Activated CD4-positive, alpha-beta T cell treated with anti-CD3 and anti-CD28 coated beads, Interleukin-2, amount 50 U/mL, for 16 hours (primary cell): ENCODE measurements at regions not wholly inside any gene's neighbourhood (a gene's known extent, or its start where the extent isn't known, plus 50 kb on each side); places are given as distances from the start of the nearest gene placed in this dataset.

Experiments used
- DNase-seq: peaks from one replicate; pipeline ENCODE4 v3.0.0-alpha.2; 2020

DNA sequence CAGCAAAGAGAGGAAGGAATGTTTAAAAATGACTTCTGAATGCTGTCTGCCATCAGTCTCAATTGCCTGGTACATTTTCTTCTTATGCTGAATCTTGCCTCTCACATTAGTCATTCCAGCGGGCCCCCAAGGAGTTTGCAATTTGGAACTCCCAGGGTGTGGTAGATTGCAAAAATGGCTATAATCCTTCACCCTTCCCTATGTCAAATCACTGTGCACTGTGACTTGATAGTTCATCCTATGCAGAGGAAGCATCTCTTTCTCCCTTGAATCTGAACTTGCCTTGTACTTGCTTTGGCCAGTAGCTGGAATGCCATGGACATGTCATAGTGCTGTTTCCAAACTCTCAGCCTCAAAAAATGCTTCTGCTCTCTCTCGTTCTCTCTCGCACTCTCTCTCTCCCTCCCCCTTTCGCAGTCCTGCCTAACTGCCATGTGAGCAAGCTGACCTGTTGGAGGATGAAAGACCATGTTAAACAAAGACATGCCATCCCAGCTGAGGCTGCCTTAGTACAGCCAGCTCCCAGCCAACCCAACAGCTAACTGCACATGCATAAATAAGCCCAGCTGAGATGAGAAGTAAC, 284.0 kb upstream of the TLE4 start:
- DNase-seq: no peak

DNA sequence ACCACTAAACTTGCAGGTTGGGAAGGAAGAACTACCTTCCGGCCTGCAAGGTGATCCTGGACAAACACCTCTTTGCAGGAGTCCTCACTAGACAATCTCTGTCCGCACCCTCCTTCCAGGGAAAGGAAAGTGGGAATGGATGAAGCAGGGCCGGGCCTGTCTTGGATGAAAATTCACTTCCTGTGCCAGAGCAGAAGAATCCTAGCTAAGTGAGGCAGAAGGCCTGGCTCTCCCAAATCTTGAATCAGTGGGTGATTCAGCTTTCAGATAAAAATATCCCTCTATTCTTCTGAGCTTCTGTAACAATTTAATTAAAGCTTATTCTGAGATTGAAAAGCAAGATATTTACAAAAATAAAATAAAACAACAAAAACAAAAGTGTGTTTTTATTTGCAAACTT, 281.9 kb upstream of the TLE4 start:
- DNase-seq: no peak

DNA sequence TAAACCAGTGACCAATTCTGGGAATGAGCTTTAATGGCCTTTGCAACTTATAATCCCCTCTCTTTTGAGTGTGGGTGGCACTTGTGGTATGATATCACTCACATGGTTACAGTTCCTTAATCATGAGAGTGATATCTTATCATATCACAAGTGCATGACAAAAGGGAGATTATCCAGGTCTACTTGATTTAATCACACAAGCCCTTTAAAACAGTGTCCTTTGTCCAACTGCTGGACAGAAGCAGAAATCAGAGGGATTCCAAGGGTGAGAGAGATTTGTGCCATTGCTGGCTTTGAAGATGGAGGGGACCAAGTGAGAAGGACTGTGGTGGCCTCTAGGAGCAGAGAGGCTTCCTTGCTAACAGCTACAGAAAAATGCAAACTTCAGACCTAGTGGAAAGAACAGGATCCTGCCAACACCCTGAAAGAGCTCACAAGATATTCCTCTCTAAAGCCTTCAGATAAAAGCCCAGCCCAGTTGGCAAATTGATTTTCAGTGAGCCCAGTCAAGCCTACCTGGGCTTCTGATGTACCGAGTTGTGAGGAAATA, 279.0 kb upstream of the TLE4 start:
- DNase-seq: no peak

- DNase-seq: no peak
Observed at GRCh38 chr9:79300068-79300467, 271.7 kb upstream of the TLE4 start.

- no peak for DNase-seq
Observed at GRCh38 chr9:79301085-79301484, 270.7 kb upstream of the TLE4 start.

- no peak for DNase-seq
Observed at GRCh38 chr9:79301551-79302391, 270.0 kb upstream of the TLE4 start.

- no peak for DNase-seq
Observed at GRCh38 chr9:79302569-79302968, 269.2 kb upstream of the TLE4 start.

- no peak for DNase-seq
Observed at GRCh38 chr9:79308012-79308411, 263.8 kb upstream of the TLE4 start.

GRCh38 chr9:79312686-79313421, 258.9 kb upstream of the TLE4 start:
- DNase-seq: no peak

- no peak for DNase-seq
Observed at GRCh38 chr9:79325501-79325900, 246.3 kb upstream of the TLE4 start.

DNA sequence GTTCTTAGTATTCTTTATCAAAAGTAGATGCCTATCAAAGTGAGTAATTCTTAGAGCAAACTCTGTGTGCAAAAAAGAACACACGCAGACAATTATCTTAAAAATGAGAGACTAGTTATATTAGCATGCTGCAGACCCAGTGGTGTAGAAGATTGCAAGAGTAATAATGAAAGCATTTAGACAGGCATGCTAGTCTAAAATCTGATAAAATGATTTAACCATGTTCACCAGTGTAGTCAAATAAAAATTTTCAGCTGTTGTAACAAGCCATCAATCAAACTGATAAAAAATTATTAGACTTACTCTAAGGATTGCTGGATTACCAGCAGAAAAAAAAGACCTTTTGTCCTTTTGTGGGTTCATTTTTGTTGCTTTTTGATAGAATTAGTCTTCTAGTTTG, 241.9 kb upstream of the TLE4 start:
- no peak for DNase-seq

GRCh38 chr9:79334001-79334400, 237.8 kb upstream of the TLE4 start:
- no peak for DNase-seq

GRCh38 chr9:79334711-79335110, 237.1 kb upstream of the TLE4 start:
- DNase-seq: no peak

- DNase-seq: no peak
Observed at GRCh38 chr9:79335987-79336386, 235.8 kb upstream of the TLE4 start.

GRCh38 chr9:79341561-79341960, 230.2 kb upstream of the TLE4 start:
- DNase-seq: no peak

GRCh38 chr9:79346350-79347020, 225.3 kb upstream of the TLE4 start:
- DNase-seq: no peak

- DNase-seq: no peak
Observed at GRCh38 chr9:79352322-79352721, 219.4 kb upstream of the TLE4 start.

DNA sequence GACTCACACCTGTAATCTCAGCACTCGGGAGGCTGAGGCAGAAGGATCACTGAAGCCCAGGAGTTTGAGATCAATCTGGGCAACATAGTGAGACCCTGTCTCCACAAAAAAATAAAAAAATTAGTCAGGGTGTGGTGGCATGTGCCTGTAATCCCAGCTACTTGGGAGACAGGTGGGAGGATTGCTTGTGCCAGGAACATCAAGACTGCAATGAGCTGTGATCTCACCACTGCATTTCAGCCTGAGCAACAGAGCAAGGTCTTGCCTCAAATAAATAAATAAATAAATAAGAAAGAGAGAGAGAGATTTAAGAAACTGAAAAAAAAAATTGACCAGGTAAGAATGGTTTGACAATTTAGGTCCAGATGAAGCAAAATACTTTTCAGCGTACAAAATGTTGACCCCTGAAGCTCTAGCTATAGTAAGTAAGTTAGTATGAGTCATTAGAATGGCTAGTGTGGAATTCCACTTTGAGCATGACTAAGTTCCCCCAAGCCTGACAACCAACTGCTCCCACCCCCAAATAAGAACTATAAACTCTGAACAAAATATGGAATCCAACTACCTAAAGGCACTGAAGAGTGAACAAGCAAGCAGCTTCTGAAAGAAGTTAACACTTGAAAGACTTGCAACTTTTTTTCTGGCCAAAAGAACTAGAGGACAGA, 217.8 kb upstream of the TLE4 start:
- DNase-seq: no peak

DNA sequence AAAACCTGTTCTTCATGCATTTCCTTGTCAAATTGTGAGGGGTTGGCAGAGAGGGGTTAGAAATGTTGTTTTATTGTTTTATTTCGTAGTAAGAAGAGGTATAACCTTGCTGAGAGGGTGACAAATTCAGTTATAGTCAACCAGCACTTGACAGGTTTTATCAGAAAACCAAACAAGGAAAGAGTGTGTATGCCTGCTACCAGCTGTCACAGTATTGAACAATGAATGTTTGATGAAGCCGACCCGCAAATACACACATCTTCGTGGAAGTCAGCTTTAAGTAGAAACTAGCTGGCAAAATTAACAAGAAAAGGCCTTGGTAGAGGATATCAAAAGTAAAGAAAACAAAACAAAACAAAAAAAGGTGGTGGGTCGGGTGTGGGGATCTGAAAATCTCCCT, 214.6 kb upstream of the TLE4 start:
- DNase-seq: no peak

GRCh38 chr9:79357616-79358015, 214.1 kb upstream of the TLE4 start:
- no peak for DNase-seq

DNA sequence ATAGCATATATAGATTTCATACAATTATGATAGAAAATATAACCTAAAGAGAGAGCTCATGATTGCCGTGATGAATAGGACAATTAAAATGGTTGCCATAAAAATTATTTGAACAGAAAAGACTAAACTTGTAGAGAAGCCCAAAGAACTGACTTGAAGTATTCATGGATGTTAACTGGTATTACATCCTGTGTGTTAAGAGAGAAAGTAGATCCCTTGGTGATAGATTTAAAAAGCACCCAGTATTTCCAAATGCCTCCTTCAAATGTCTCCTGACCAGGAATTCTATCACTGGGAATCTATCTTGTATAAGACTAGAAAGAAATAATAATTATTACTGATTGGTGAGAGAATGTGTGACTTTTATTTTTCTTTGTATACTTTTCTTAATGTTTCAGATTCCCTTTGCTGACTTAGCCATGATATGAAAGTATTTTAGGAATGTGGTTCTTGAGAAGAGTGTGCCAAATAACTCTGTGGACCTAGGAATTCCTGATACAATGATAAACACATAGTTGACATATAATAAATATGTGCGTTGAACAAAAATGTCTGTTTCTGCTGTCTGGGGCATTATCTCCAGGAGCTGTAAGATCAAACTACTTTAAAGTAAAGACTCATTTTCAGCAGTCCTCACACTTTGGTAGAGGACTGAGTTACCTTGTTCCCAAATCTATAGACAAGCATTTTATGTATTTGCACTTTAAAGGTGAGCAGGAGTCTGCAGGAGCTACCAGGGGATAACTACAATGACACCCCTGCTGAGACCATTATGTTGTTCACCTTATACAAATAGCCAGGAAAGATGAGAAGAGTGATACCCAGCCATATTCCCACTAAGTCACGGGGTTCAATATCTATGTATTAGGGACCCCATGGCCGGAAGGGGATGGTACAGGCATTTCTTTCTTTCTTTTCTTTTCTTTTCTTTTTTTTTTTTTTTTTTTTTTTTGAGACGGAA, 211.1 kb upstream of the TLE4 start:
- no peak for DNase-seq
